Peyer's patch (tissue), 4 donors: ENCODE measurements at regions not wholly inside any gene's neighbourhood (a gene's known extent, or its start where the extent isn't known, plus 50 kb on each side); places are given as distances from the start of the nearest gene placed in this dataset.

ENCODE experiments used
- DNase-seq, 3 donors: peaks; one replicate each; pipeline ENCODE4 v3.0.0-alpha.2; 2017 to 2019
- H3K27ac ChIP-seq, 4 donors: fragments of 200-600 bp; sonication (generic); one replicate each; pipeline ENCODE4 v1.5.1; 2016 to 2019
- H3K27me3 ChIP-seq, 2 donors: fragments of 200-600 bp; sonication (generic); one replicate each; pipeline ENCODE4 v1.5.1; 2019
- H3K36me3 ChIP-seq, 3 donors: fragments of 200-600 bp; sonication (generic); one replicate each; pipeline ENCODE4 v1.5.1; 2016 to 2019
- H3K4me1 ChIP-seq, 4 donors: fragments of 200-600 bp; sonication (generic); one replicate each; pipeline ENCODE4 v1.5.1; 2016 to 2019
- H3K4me3 ChIP-seq, 4 donors: fragments of 200-600 bp; sonication (generic); 1 replicate in 3 of 4; 2 replicates in 1 of 4; pipeline ENCODE4 v1.5.1; 2016 to 2019; ENCODE audit warnings: mild to moderate bottlenecking in 1 of 4
- H3K9me3 ChIP-seq, 4 donors: fragments of 200-600 bp; sonication (generic); one replicate each; pipeline ENCODE4 v1.5.1; 2016 to 2019; ENCODE audit warnings: mild to moderate bottlenecking in 1 of 4
- POLR2A ChIP-seq, 2 donors: fragments of 450-650 bp; IDR thresholded peaks; one replicate each; pipeline ENCODE4 v1.5.1; 2017; ENCODE audit warnings: antibody characterized with exemption in 2 of 2, mild to moderate bottlenecking in 2 of 2, moderate library complexity in 2 of 2
- TF ChIP-seq, protein P1 (sequence below), 6 experiments: fragments of 450-650 bp in 4 of 6; fragments of 200-600 bp in 2 of 6; sonication (generic) in 1 of 6; IDR thresholded peaks; one replicate each; pipeline ENCODE4 v1.5.1; 2017 to 2019; ENCODE audit warnings: antibody characterized with exemption in 6 of 6, mild to moderate bottlenecking in 3 of 6, moderate library complexity in 1 of 6

DNA sequence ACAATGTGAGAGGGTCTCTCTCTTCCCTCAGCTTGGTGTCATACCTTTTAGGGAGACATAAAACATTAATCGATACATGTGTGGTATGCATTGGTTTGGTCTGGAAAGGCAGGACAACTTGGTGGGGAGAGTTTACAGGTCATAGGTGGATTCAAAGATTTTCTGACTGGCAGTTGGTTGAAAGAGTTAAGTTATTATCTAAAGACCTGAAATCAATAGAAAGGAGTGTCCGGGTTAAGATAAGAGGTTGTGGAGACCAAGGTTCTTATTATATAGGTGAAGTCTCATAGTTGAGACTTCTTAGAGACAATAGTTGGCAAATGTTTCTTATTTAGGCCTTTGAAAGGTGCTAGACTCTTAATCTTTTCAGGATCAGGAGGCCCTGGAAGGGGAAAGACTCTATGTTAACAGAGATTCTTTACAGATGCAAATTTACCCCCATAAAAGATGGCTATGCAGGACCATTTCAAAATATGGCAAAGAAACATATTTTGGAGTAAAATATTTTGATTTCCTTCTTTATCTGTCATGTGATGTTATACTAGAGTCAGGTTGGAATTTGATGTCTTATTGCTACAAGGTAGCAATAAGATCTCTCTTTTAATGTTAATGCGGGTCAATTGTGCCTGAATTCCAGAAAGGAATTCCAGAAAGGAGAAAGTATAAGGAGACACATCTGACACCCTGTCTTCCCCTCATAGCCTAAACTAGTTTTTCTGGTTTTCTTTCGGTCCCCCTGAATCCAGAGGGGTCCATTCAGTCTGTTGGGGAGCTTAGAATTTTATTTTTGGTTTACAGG, 59.2 kb upstream of the RCBTB2 start:
- DNase-seq: no peak
- no peak overlapping the region for H3K27ac ChIP-seq
- H3K36me3 ChIP-seq: no peaks in the 10 kb centered on the region
- H3K4me1 ChIP-seq: no peaks in the 10 kb centered on the region
- TF ChIP-seq POLR2A (IDR thresholded peaks at IDR 0.05): no peak
- TF ChIP-seq, protein P1, sequence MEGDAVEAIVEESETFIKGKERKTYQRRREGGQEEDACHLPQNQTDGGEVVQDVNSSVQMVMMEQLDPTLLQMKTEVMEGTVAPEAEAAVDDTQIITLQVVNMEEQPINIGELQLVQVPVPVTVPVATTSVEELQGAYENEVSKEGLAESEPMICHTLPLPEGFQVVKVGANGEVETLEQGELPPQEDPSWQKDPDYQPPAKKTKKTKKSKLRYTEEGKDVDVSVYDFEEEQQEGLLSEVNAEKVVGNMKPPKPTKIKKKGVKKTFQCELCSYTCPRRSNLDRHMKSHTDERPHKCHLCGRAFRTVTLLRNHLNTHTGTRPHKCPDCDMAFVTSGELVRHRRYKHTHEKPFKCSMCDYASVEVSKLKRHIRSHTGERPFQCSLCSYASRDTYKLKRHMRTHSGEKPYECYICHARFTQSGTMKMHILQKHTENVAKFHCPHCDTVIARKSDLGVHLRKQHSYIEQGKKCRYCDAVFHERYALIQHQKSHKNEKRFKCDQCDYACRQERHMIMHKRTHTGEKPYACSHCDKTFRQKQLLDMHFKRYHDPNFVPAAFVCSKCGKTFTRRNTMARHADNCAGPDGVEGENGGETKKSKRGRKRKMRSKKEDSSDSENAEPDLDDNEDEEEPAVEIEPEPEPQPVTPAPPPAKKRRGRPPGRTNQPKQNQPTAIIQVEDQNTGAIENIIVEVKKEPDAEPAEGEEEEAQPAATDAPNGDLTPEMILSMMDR (IDR thresholded peaks at IDR 0.05): no peak
- no peak overlapping the region for H3K4me3 ChIP-seq
- H3K27me3 ChIP-seq: no peaks in the 10 kb centered on the region
- H3K9me3 ChIP-seq: no peaks in the 10 kb centered on the region

DNA sequence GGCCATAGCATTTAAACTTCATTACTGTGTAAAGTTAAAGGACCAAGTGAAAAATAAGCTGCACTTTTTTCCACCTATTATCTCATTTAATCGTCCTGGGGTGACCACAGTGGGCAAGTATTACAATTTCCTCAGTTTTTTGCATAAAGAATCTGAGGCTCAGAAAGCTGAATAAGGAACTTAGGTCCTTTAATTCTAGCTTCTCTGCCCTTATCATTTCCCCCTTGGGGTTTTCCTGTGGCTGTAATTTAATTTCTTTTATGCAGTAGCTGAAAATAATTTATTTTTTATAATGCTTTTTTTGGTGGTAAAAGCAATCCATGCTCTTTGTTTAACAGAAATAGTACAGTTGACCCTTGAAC, 59.8 kb upstream of the RCBTB2 start:
- Histone ChIP-seq H3K4me3 (no peak overlapping the region), H3K27ac (no peak overlapping the region)

DNA sequence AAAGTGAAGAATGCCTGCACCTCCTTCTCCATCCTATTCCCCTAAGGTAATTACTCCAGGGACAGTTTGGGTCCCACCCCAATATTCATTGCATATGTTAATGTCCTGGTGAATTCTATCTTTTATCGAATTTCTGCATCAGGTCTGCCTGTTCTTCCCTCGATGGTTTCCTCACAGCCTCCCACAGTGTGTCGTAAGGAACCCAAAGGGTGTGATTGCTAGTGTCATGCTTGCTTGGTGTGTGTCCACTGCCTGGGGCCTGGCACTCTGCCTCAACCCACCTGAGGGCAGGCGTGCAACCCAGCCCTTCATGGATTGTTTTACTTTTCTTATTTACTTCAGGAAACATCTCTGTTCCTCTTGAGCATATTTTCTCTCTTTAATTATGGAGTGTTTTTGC, 60.2 kb upstream of the CYSLTR2 start:
- TF ChIP-seq, protein P1 (IDR thresholded peaks at IDR 0.05): no peak
- TF ChIP-seq POLR2A (IDR thresholded peaks at IDR 0.05): no peak
- Histone ChIP-seq H3K4me1 (no peaks in the 10 kb centered on the region), H3K4me3 (no peak overlapping the region), H3K36me3 (no peaks in the 10 kb centered on the region), H3K27me3 (no peaks in the 10 kb centered on the region), H3K27ac (no peak overlapping the region), H3K9me3 (no peaks in the 10 kb centered on the region)
- no peak for DNase-seq

More for the DNA sequence above, 59.8 kb upstream of the RCBTB2 start:
- no peaks in the 10 kb centered on the region for H3K9me3 ChIP-seq
- no peaks in the 10 kb centered on the region for H3K27me3 ChIP-seq
- TF ChIP-seq POLR2A (IDR thresholded peaks at IDR 0.05): no peak
- TF ChIP-seq, protein P1 (IDR thresholded peaks at IDR 0.05): no peak
- H3K4me1 ChIP-seq: no peaks in the 10 kb centered on the region
- no peak for DNase-seq
- no peaks in the 10 kb centered on the region for H3K36me3 ChIP-seq

DNA sequence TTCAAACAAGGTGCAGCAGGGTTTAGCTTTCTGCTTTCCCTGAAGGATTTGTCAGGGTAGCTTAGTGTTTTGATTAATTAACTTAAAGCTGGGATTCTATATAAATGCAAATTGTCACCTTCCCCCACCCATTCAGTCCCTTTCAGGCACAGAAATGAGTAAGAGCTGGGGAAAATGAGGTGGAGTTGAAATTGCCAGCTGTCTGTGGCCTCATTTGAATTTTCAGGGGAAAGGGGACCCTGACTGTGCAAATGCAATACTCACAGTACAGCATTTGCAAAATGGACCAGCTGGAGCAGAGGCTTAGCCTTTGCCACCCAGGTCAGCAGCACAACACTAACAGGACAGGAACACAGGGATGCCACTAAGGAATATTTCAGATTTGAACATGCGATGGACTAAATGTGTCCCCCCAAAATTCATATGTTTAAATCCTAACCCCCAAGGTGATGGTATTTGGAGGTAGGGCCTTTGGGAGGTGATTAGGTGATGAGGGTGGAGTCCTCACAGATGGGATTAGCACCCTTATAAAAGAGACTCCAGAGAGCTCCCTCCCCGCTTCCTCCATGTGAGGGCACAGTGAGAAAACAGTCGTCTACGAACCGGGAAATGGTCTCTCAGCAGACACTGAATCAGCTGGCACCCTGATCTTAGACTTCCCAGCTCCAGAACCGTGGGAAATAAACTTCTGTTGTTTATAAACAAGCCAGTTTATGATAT, 59.5 kb upstream of the CYSLTR2 start:
- Histone ChIP-seq H3K4me3 (no peak overlapping the region), H3K9me3 (no peaks in the 10 kb centered on the region), H3K36me3 (no peaks in the 10 kb centered on the region), H3K27me3 (no peaks in the 10 kb centered on the region), H3K27ac (no peak overlapping the region), H3K4me1 (no peaks in the 10 kb centered on the region)
- no peak for DNase-seq
- TF ChIP-seq POLR2A (IDR thresholded peaks at IDR 0.05): no peak
- TF ChIP-seq, protein P1 (IDR thresholded peaks at IDR 0.05): no peak

DNA sequence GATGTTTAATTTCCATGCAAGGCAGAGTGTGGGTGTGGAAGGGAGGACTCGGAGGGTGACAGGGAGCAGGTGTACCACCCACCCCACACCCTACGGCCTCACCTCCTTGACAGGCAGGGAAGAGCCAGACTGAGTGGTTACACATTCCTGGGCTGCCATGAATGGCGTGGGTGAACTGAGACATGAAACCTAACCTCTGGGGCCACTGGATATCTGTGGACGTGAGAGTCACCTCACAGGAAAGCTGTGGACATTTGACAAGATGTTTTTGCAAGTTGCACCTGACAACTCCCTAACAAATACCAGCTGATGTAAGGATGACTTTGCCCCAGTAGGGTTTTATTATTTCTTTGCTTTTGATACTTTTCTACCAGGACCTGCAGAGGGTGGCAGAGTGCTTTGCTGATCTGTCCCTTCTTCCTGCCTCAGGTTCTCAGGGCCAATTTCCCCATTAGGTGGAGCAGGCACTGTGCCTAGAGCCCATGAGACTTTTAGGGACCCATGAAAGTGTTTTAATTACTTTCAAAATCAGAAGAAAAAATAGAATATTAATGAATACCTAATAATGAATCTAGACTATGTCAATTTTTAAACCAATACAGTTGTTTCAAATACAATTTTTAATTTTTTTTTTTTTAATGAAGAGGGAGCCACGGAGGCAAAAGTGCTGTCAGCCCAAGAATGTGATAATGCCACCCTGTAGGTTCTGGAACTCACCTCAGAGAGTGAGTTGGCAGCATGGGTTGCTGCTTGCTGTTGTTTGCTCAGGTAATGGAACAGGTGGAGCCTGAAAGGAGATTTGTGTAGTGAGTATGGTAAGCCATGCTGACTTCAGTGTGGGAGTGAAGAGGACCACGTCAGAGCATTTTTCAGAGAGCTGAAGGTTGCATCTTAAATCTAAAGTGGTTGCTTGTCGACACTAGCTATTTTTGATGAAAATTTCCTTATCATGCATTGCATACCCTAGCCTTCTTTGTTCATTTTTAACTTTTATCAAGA, 58.0 kb upstream of the CYSLTR2 start:
- H3K9me3 ChIP-seq: no peaks in the 10 kb centered on the region
- no peaks in the 10 kb centered on the region for H3K4me1 ChIP-seq
- DNase-seq: peak in 1 of 3 donors; percentile 67
- TF ChIP-seq, protein P1 (IDR thresholded peaks at IDR 0.05): peak in 5 of 6 experiments; percentile 31 to 84 (median 77)
- TF ChIP-seq POLR2A (IDR thresholded peaks at IDR 0.05): no peak
- no peaks in the 10 kb centered on the region for H3K36me3 ChIP-seq
- no peaks in the 10 kb centered on the region for H3K27me3 ChIP-seq
- no peak overlapping the region for H3K4me3 ChIP-seq
- H3K27ac ChIP-seq: no peak overlapping the region
